ENCODE measurements at regions not wholly inside any gene's neighbourhood (a gene's known extent, or its start where the extent isn't known, plus 50 kb on each side); places are given as distances from the start of the nearest gene placed in this dataset.
A peak's percentile ranks its signal among the peaks of the same experiment; 100 is the strongest.
"Not testable (repeated sequence)": the region's sequence is repeated elsewhere in the genome, so short reads cannot be mapped to it uniquely, and the experiment has no call there.

- TF ChIP-seq CTCF (conservative IDR thresholded peaks at IDR 0.05; ENCODE audit: low read depth, low read length) = no peak
- DNase-seq (ENCODE audit: low read depth) = no peak
- H3K4me3 ChIP-seq (ENCODE audit: low read length) = no peak overlapping the region
Measured at GRCh38 chr4:144862210-144862609, 216.3 kb downstream of the HHIP start.

- not testable (repeated sequence) for H3K4me3 ChIP-seq (ENCODE audit: low read length); DNase-seq (ENCODE audit: low read depth)
Measured at GRCh38 chr4:144864891-144865290, 218.9 kb downstream of the HHIP start.

GRCh38 chr4:144868309-144868708, 222.4 kb downstream of the HHIP start:
- no peak overlapping the region for H3K4me3 ChIP-seq (ENCODE audit: low read length)
- no peak for TF ChIP-seq CTCF (conservative IDR thresholded peaks at IDR 0.05; ENCODE audit: low read depth, low read length)
- DNase-seq (ENCODE audit: low read depth) = no peak

- DNase-seq (ENCODE audit: low read depth) = no peak
- no peak for TF ChIP-seq CTCF (conservative IDR thresholded peaks at IDR 0.05; ENCODE audit: low read depth, low read length)
- H3K4me3 ChIP-seq (ENCODE audit: low read length) = no peak overlapping the region
Measured at GRCh38 chr4:144872508-144873225, 225.3 kb downstream of the ANAPC10 start.

GRCh38 chr4:144873226-144873990, 224.6 kb downstream of the ANAPC10 start:
- no peak overlapping the region for H3K4me3 ChIP-seq (ENCODE audit: low read length)
- DNase-seq (ENCODE audit: low read depth) = no peak
- no peak for TF ChIP-seq CTCF (conservative IDR thresholded peaks at IDR 0.05; ENCODE audit: low read depth, low read length)

- no peak for TF ChIP-seq CTCF (conservative IDR thresholded peaks at IDR 0.05; ENCODE audit: low read depth, low read length)
- H3K4me3 ChIP-seq (ENCODE audit: low read length) = no peak overlapping the region
- peak; percentile 26 for DNase-seq (ENCODE audit: low read depth)
Measured at GRCh38 chr4:144894573-144894972, 203.4 kb downstream of the ANAPC10 start.

- H3K4me3 ChIP-seq (ENCODE audit: low read length) = no peak overlapping the region
- no peak for TF ChIP-seq CTCF (conservative IDR thresholded peaks at IDR 0.05; ENCODE audit: low read depth, low read length)
- no peak for DNase-seq (ENCODE audit: low read depth)
Measured at GRCh38 chr4:144899393-144899792, 198.6 kb downstream of the ANAPC10 start.
